Liver (tissue), 8 donors: ENCODE measurements at regions not wholly inside any gene's neighbourhood (a gene's known extent, or its start where the extent isn't known, plus 50 kb on each side); places are given as distances from the start of the nearest gene placed in this dataset.

Experiments used
- DNase-seq: peaks from one replicate; pipeline ENCODE4 v3.0.0-alpha.2; 2017; ENCODE audit warnings: low spot score
- H3K27ac ChIP-seq, 2 donors: one replicate each; pipeline ENCODE4 v1.7.0; 2013; ENCODE audit warnings: inconsistent platforms in 2 of 2, low read length in 2 of 2, control low read depth in 1 of 2, low read depth in 1 of 2, mild to moderate bottlenecking in 1 of 2
- H3K27me3 ChIP-seq, 4 donors: one replicate each; pipeline versions ENCODE4 v1.6.1 to v1.7.0; 2013; ENCODE audit warnings: low read length in 3 of 4, inconsistent platforms in 1 of 4, mild to moderate bottlenecking in 1 of 4, moderate library complexity in 1 of 4; ENCODE audit not compliant: control insufficient read depth in 4 of 4, insufficient read depth in 4 of 4
- H3K36me3 ChIP-seq, 4 donors: one replicate each; pipeline versions ENCODE4 v1.6.1 to v1.7.0; 2013; ENCODE audit warnings: low read length in 3 of 4, mild to moderate bottlenecking in 3 of 4, low read depth in 1 of 4, moderate library complexity in 1 of 4; ENCODE audit not compliant: control insufficient read depth in 4 of 4, insufficient read depth in 3 of 4
- H3K4me1 ChIP-seq, 4 donors: one replicate each; pipeline versions ENCODE4 v1.6.1 to v1.7.0; 2013; ENCODE audit warnings: low read length in 3 of 4, mild to moderate bottlenecking in 3 of 4, moderate library complexity in 1 of 4; ENCODE audit not compliant: control insufficient read depth in 4 of 4, insufficient read depth in 4 of 4
- H3K4me3 ChIP-seq, 3 donors: one replicate each; pipeline versions ENCODE4 v1.6.1 to v1.7.0; 2013; ENCODE audit warnings: low read length in 3 of 3, control low read depth in 1 of 3, low read depth in 1 of 3, mild to moderate bottlenecking in 1 of 3
- H3K9ac ChIP-seq, 2 donors: one replicate each; pipeline ENCODE4 v1.7.0; 2013; ENCODE audit warnings: low read length in 2 of 2, mild to moderate bottlenecking in 2 of 2, moderate library complexity in 2 of 2, control low read depth in 1 of 2, low read depth in 1 of 2
- H3K9me3 ChIP-seq, 4 donors: one replicate each; pipeline versions ENCODE4 v1.6.1 to v1.7.0; 2013; ENCODE audit warnings: low read length in 3 of 4; ENCODE audit not compliant: control insufficient read depth in 4 of 4
- ATF3 ChIP-seq: IDR thresholded peaks from 2 replicates; pipeline ENCODE4 v1.6.1; 2016; ENCODE audit warnings: antibody characterized with exemption
- EGR1 ChIP-seq, 2 donors: IDR thresholded peaks; 2 replicates each; pipeline ENCODE4 v1.6.1; 2016 to 2018; ENCODE audit warnings: antibody characterized with exemption in 2 of 2, low read depth in 2 of 2
- FOXA1 ChIP-seq: IDR thresholded peaks from 2 replicates; pipeline ENCODE4 v1.6.1; 2016; ENCODE audit warnings: antibody characterized with exemption
- FOXA2 ChIP-seq: IDR thresholded peaks from 2 replicates; pipeline ENCODE4 v1.6.1; 2016; ENCODE audit warnings: antibody characterized with exemption
- GABPA ChIP-seq, 2 donors: IDR thresholded peaks in 1 of 2; conservative IDR thresholded peaks in 1 of 2; 2 replicates each; pipeline ENCODE4 v1.6.1; 2016; ENCODE audit warnings: antibody characterized with exemption in 2 of 2, mild to moderate bottlenecking in 1 of 2, moderate library complexity in 1 of 2
- HNF4A ChIP-seq, 2 donors: conservative IDR thresholded peaks; 2 replicates each; pipeline ENCODE4 v1.6.1; 2016; ENCODE audit warnings: antibody characterized with exemption in 2 of 2, mild to moderate bottlenecking in 2 of 2
- HNF4G ChIP-seq: IDR thresholded peaks from 2 replicates; pipeline ENCODE4 v1.6.1; 2016; ENCODE audit warnings: antibody characterized with exemption
- JUND ChIP-seq, 2 donors: IDR thresholded peaks; 2 replicates each; pipeline ENCODE4 v1.6.1; 2016; ENCODE audit warnings: antibody characterized with exemption in 2 of 2
- MAX ChIP-seq: IDR thresholded peaks from 2 replicates; pipeline ENCODE4 v1.6.1; 2016; ENCODE audit warnings: antibody characterized with exemption
- NR2F2 ChIP-seq: IDR thresholded peaks from 2 replicates; pipeline ENCODE4 v1.6.1; 2016; ENCODE audit warnings: antibody characterized with exemption
- RAD21 ChIP-seq, 2 donors: IDR thresholded peaks; 2 replicates each; pipeline ENCODE4 v1.6.1; 2016; ENCODE audit warnings: antibody characterized with exemption in 2 of 2, mild to moderate bottlenecking in 2 of 2
- RXRA ChIP-seq, 2 donors: IDR thresholded peaks; 2 replicates each; pipeline ENCODE4 v1.6.1; 2017 to 2018; ENCODE audit warnings: antibody characterized with exemption in 2 of 2, mild to moderate bottlenecking in 1 of 2
- SP1 ChIP-seq: IDR thresholded peaks from 2 replicates; pipeline ENCODE4 v1.6.1; 2018; ENCODE audit warnings: antibody characterized with exemption, mild to moderate bottlenecking
- TAF1 ChIP-seq: conservative IDR thresholded peaks from 2 replicates; pipeline ENCODE4 v1.6.1; 2016; ENCODE audit warnings: antibody characterized with exemption, mild to moderate bottlenecking
- YY1 ChIP-seq: IDR thresholded peaks from 2 replicates; pipeline ENCODE4 v1.6.1; 2016; ENCODE audit warnings: antibody characterized with exemption, mild to moderate bottlenecking
- ZBTB33 ChIP-seq: IDR thresholded peaks from 2 replicates; pipeline ENCODE4 v1.6.1; 2016; ENCODE audit warnings: antibody characterized with exemption
- WGBS: extraction: QIAGEN DNeasy Blood & Tissue Kit; methylation state at CpG from one replicate; pipeline ENCODE4 v1.1.7; 2013; 5-methylcytosine and 5-hydroxymethylcytosine counted together
- TF ChIP-seq, protein P1 (sequence below): IDR thresholded peaks from 2 replicates; pipeline ENCODE4 v1.6.1; 2016; ENCODE audit warnings: antibody characterized with exemption, mild to moderate bottlenecking
- TF ChIP-seq, protein P2 (sequence below): fragments of 150-350 bp; IDR thresholded peaks from 2 replicates; pipeline ENCODE4 v1.5.1; 2017; ENCODE audit warnings: improper control_type of control experiment, low read depth, low read length; ENCODE audit not compliant: missing input control
- donor health status: healthy.
- donor health status: healthy.
- donor health status: healthy.
- donor health status: healthy.
- donor health status: healthy.

DNA sequence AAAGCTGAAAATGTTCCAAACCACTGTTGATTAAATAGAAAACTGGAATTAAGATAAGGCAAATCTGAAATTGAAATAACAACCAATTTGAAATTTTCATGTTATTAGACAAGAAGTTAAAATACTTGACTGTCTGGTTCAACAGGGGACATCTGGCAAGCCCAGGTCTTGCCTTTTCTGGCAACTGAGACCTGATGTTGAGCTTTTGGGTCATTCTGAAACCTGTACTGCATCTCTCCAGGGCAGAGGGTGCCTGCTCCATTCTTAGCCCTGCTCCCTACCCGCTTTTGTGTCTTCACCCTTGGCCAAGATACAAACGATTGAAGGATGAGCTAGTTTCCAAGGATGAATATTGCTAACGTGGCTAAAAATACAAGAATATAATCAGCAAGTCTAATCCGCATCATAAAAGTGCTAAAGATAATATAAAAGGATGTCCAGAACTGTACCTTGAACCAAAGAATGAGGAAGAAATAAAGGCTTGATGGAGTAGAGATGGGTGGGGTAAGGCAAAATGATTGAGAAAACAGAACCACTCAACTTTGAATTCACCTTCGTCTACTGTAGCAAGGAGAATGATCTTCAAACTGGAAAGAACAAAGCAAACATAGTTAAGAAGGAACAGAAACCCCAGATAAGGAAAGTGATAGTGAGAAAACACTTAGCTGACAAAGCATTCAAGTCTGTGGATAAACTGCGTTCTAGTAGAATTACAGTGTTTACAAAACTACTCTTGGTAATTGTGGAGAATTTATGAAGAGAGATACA, 109.8 kb upstream of the MAN1A1 start:
- Histone ChIP-seq H3K36me3 (no peaks in the 10 kb centered on the region), H3K4me3 (no peak overlapping the region), H3K27me3 (no peaks in the 10 kb centered on the region), H3K27ac (no peak overlapping the region), H3K4me1 (no peaks in the 10 kb centered on the region), H3K9me3 (peaks cover 0 to 2% (median 0%) of the 10 kb centered on the region in 4 donors), H3K9ac (no peak overlapping the region)
- DNase-seq = no peak
- 82% methylated on average over 6 of the region's 6 CpGs for WGBS
- TF ChIP-seq, protein P1, sequence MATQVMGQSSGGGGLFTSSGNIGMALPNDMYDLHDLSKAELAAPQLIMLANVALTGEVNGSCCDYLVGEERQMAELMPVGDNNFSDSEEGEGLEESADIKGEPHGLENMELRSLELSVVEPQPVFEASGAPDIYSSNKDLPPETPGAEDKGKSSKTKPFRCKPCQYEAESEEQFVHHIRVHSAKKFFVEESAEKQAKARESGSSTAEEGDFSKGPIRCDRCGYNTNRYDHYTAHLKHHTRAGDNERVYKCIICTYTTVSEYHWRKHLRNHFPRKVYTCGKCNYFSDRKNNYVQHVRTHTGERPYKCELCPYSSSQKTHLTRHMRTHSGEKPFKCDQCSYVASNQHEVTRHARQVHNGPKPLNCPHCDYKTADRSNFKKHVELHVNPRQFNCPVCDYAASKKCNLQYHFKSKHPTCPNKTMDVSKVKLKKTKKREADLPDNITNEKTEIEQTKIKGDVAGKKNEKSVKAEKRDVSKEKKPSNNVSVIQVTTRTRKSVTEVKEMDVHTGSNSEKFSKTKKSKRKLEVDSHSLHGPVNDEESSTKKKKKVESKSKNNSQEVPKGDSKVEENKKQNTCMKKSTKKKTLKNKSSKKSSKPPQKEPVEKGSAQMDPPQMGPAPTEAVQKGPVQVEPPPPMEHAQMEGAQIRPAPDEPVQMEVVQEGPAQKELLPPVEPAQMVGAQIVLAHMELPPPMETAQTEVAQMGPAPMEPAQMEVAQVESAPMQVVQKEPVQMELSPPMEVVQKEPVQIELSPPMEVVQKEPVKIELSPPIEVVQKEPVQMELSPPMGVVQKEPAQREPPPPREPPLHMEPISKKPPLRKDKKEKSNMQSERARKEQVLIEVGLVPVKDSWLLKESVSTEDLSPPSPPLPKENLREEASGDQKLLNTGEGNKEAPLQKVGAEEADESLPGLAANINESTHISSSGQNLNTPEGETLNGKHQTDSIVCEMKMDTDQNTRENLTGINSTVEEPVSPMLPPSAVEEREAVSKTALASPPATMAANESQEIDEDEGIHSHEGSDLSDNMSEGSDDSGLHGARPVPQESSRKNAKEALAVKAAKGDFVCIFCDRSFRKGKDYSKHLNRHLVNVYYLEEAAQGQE = no peak
- TF ChIP-seq FOXA2 (no peak), RXRA (IDR thresholded peaks at IDR 0.05) (no peak), HNF4A (conservative IDR thresholded peaks at IDR 0.05) (no peak), YY1 (no peak), EGR1 (IDR thresholded peaks at IDR 0.05; ENCODE audit: low read depth in 2 of 2) (no peak), JUND (IDR thresholded peaks at IDR 0.05) (no peak), HNF4G (no peak), GABPA (IDR thresholded peaks at IDR 0.05 in 1 of 2, conservative IDR thresholded peaks at IDR 0.05 in 1 of 2) (no peak), ZBTB33 (no peak), ATF3 (no peak), TAF1 (no peak), MAX (no peak), NR2F2 (no peak), SP1 (no peak), RAD21 (IDR thresholded peaks at IDR 0.05) (no peak), FOXA1 (no peak)
- TF ChIP-seq, protein P2, sequence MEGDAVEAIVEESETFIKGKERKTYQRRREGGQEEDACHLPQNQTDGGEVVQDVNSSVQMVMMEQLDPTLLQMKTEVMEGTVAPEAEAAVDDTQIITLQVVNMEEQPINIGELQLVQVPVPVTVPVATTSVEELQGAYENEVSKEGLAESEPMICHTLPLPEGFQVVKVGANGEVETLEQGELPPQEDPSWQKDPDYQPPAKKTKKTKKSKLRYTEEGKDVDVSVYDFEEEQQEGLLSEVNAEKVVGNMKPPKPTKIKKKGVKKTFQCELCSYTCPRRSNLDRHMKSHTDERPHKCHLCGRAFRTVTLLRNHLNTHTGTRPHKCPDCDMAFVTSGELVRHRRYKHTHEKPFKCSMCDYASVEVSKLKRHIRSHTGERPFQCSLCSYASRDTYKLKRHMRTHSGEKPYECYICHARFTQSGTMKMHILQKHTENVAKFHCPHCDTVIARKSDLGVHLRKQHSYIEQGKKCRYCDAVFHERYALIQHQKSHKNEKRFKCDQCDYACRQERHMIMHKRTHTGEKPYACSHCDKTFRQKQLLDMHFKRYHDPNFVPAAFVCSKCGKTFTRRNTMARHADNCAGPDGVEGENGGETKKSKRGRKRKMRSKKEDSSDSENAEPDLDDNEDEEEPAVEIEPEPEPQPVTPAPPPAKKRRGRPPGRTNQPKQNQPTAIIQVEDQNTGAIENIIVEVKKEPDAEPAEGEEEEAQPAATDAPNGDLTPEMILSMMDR = no peak
